ENCODE measurements at regions not wholly inside any gene's neighbourhood (a gene's known extent, or its start where the extent isn't known, plus 50 kb on each side); places are given as distances from the start of the nearest gene placed in this dataset.
"Not testable (repeated sequence)": the region's sequence is repeated elsewhere in the genome, so short reads cannot be mapped to it uniquely, and the experiment has no call there.

GRCh38 chr2:91573755-91574154, 2882.3 kb downstream of the RPIA start:
- dilution Hi-C loops (cut with MboI; ENCODE audit: extremely low pct_ligation_motif_present, low sequenced_read_pairs); H4K20me1 ChIP-seq (ENCODE audit: control insufficient read depth, extremely low read depth, insufficient read depth, low read length); FAIRE-seq: not testable (repeated sequence)

GRCh38 chr2:91574255-91574654, 2882.8 kb downstream of the RPIA start:
- H3K9me1 ChIP-seq (ENCODE audit: control insufficient read depth, extremely low read depth, insufficient read depth, low read length); H3K36me3 ChIP-seq (ENCODE audit: control insufficient read depth in 2 of 2, extremely low read depth in 1 of 2, insufficient read depth in 2 of 2, low read length in 2 of 2); dilution Hi-C loops (cut with MboI; ENCODE audit: extremely low pct_ligation_motif_present, low sequenced_read_pairs); FAIRE-seq; H2AFZ ChIP-seq (ENCODE audit: control insufficient read depth, low read length); H3K27ac ChIP-seq (ENCODE audit: control insufficient read depth, insufficient read depth, low read length); H3K27me3 ChIP-seq (ENCODE audit: control insufficient read depth, extremely low read depth, insufficient read depth, low read length); H3K9ac ChIP-seq (ENCODE audit: control insufficient read depth, extremely low read depth, insufficient read depth, low read length); H3K79me2 ChIP-seq (ENCODE audit: control insufficient read depth, insufficient read depth, low read length); H3K4me1 ChIP-seq (ENCODE audit: control insufficient read depth, extremely low read depth, insufficient read depth, low read length); H3K4me3 ChIP-seq (ENCODE audit: control insufficient read depth in 2 of 3, extremely low read depth in 1 of 3, insufficient read depth in 2 of 3, low read depth in 1 of 3, low read length in 3 of 3); H3K4me2 ChIP-seq (ENCODE audit: control insufficient read depth, extremely low read depth, insufficient read depth, low read depth, low read length); H4K20me1 ChIP-seq (ENCODE audit: control insufficient read depth, extremely low read depth, insufficient read depth, low read length); H3K9me3 ChIP-seq (ENCODE audit: control insufficient read depth, low read depth, low read length); DNase-seq (ENCODE audit: low read depth, low spot score): not testable (repeated sequence)

More at GRCh38 chr2:91573755-91574154, 2882.3 kb downstream of the RPIA start:
- not testable (repeated sequence) for H3K36me3 ChIP-seq (ENCODE audit: control insufficient read depth in 2 of 2, extremely low read depth in 1 of 2, insufficient read depth in 2 of 2, low read length in 2 of 2); DNase-seq (ENCODE audit: low read depth, low spot score); H3K9ac ChIP-seq (ENCODE audit: control insufficient read depth, extremely low read depth, insufficient read depth, low read length); H3K27ac ChIP-seq (ENCODE audit: control insufficient read depth, insufficient read depth, low read length); H3K4me1 ChIP-seq (ENCODE audit: control insufficient read depth, extremely low read depth, insufficient read depth, low read length); H2AFZ ChIP-seq (ENCODE audit: control insufficient read depth, low read length); H3K9me3 ChIP-seq (ENCODE audit: control insufficient read depth, low read depth, low read length); H3K4me2 ChIP-seq (ENCODE audit: control insufficient read depth, extremely low read depth, insufficient read depth, low read depth, low read length); H3K4me3 ChIP-seq (ENCODE audit: control insufficient read depth in 2 of 3, extremely low read depth in 1 of 3, insufficient read depth in 2 of 3, low read depth in 1 of 3, low read length in 3 of 3); H3K27me3 ChIP-seq (ENCODE audit: control insufficient read depth, extremely low read depth, insufficient read depth, low read length); H3K79me2 ChIP-seq (ENCODE audit: control insufficient read depth, insufficient read depth, low read length); H3K9me1 ChIP-seq (ENCODE audit: control insufficient read depth, extremely low read depth, insufficient read depth, low read length)

- FAIRE-seq; H3K27me3 ChIP-seq (ENCODE audit: control insufficient read depth, extremely low read depth, insufficient read depth, low read length); H3K79me2 ChIP-seq (ENCODE audit: control insufficient read depth, insufficient read depth, low read length); H4K20me1 ChIP-seq (ENCODE audit: control insufficient read depth, extremely low read depth, insufficient read depth, low read length); H3K9ac ChIP-seq (ENCODE audit: control insufficient read depth, extremely low read depth, insufficient read depth, low read length); H3K4me3 ChIP-seq (ENCODE audit: control insufficient read depth in 2 of 3, extremely low read depth in 1 of 3, insufficient read depth in 2 of 3, low read depth in 1 of 3, low read length in 3 of 3); H3K27ac ChIP-seq (ENCODE audit: control insufficient read depth, insufficient read depth, low read length); H3K36me3 ChIP-seq (ENCODE audit: control insufficient read depth in 2 of 2, extremely low read depth in 1 of 2, insufficient read depth in 2 of 2, low read length in 2 of 2); H3K9me3 ChIP-seq (ENCODE audit: control insufficient read depth, low read depth, low read length); H3K9me1 ChIP-seq (ENCODE audit: control insufficient read depth, extremely low read depth, insufficient read depth, low read length); H2AFZ ChIP-seq (ENCODE audit: control insufficient read depth, low read length); H3K4me2 ChIP-seq (ENCODE audit: control insufficient read depth, extremely low read depth, insufficient read depth, low read depth, low read length); dilution Hi-C loops (cut with MboI; ENCODE audit: extremely low pct_ligation_motif_present, low sequenced_read_pairs); DNase-seq (ENCODE audit: low read depth, low spot score); H3K4me1 ChIP-seq (ENCODE audit: control insufficient read depth, extremely low read depth, insufficient read depth, low read length): not testable (repeated sequence)
These were observed 2884.2 kb downstream of the RPIA start for GRCh38 chr2:91575701-91576100.

GRCh38 chr2:91577406-91577805, 2885.9 kb downstream of the RPIA start:
- H4K20me1 ChIP-seq (ENCODE audit: control insufficient read depth, extremely low read depth, insufficient read depth, low read length); H3K4me2 ChIP-seq (ENCODE audit: control insufficient read depth, extremely low read depth, insufficient read depth, low read depth, low read length); H3K27ac ChIP-seq (ENCODE audit: control insufficient read depth, insufficient read depth, low read length); H3K36me3 ChIP-seq (ENCODE audit: control insufficient read depth in 2 of 2, extremely low read depth in 1 of 2, insufficient read depth in 2 of 2, low read length in 2 of 2); FAIRE-seq; H3K4me3 ChIP-seq (ENCODE audit: control insufficient read depth in 2 of 3, extremely low read depth in 1 of 3, insufficient read depth in 2 of 3, low read depth in 1 of 3, low read length in 3 of 3); DNase-seq (ENCODE audit: low read depth, low spot score); H3K4me1 ChIP-seq (ENCODE audit: control insufficient read depth, extremely low read depth, insufficient read depth, low read length); dilution Hi-C loops (cut with MboI; ENCODE audit: extremely low pct_ligation_motif_present, low sequenced_read_pairs); H3K27me3 ChIP-seq (ENCODE audit: control insufficient read depth, extremely low read depth, insufficient read depth, low read length); H3K79me2 ChIP-seq (ENCODE audit: control insufficient read depth, insufficient read depth, low read length); H3K9me1 ChIP-seq (ENCODE audit: control insufficient read depth, extremely low read depth, insufficient read depth, low read length); H3K9me3 ChIP-seq (ENCODE audit: control insufficient read depth, low read depth, low read length); H2AFZ ChIP-seq (ENCODE audit: control insufficient read depth, low read length); H3K9ac ChIP-seq (ENCODE audit: control insufficient read depth, extremely low read depth, insufficient read depth, low read length): not testable (repeated sequence)

GRCh38 chr2:91578678-91579077, 2887.2 kb downstream of the RPIA start:
- H2AFZ ChIP-seq (ENCODE audit: control insufficient read depth, low read length); H3K27me3 ChIP-seq (ENCODE audit: control insufficient read depth, extremely low read depth, insufficient read depth, low read length); H3K4me1 ChIP-seq (ENCODE audit: control insufficient read depth, extremely low read depth, insufficient read depth, low read length); H3K9me1 ChIP-seq (ENCODE audit: control insufficient read depth, extremely low read depth, insufficient read depth, low read length); H3K9ac ChIP-seq (ENCODE audit: control insufficient read depth, extremely low read depth, insufficient read depth, low read length); H3K79me2 ChIP-seq (ENCODE audit: control insufficient read depth, insufficient read depth, low read length); dilution Hi-C loops (cut with MboI; ENCODE audit: extremely low pct_ligation_motif_present, low sequenced_read_pairs); H3K9me3 ChIP-seq (ENCODE audit: control insufficient read depth, low read depth, low read length); H4K20me1 ChIP-seq (ENCODE audit: control insufficient read depth, extremely low read depth, insufficient read depth, low read length); H3K4me3 ChIP-seq (ENCODE audit: control insufficient read depth in 2 of 3, extremely low read depth in 1 of 3, insufficient read depth in 2 of 3, low read depth in 1 of 3, low read length in 3 of 3); FAIRE-seq; DNase-seq (ENCODE audit: low read depth, low spot score); H3K36me3 ChIP-seq (ENCODE audit: control insufficient read depth in 2 of 2, extremely low read depth in 1 of 2, insufficient read depth in 2 of 2, low read length in 2 of 2); H3K4me2 ChIP-seq (ENCODE audit: control insufficient read depth, extremely low read depth, insufficient read depth, low read depth, low read length); H3K27ac ChIP-seq (ENCODE audit: control insufficient read depth, insufficient read depth, low read length): not testable (repeated sequence)
